GM12865 (cell line): ENCODE measurements at regions not wholly inside any gene's neighbourhood (a gene's known extent, or its start where the extent isn't known, plus 50 kb on each side); places are given as distances from the start of the nearest gene placed in this dataset.
"Not testable (repeated sequence)": the region's sequence is repeated elsewhere in the genome, so short reads cannot be mapped to it uniquely, and the experiment has no call there.

ENCODE experiments used
- DNase-seq: peaks from one replicate; pipeline ENCODE4 v3.0.0; 2010; ENCODE audit warnings: low read depth
- H3K4me3 ChIP-seq: 2 replicates; pipeline ENCODE4 v1.5.1; 2011; ENCODE audit warnings: mild to moderate bottlenecking, low read depth, low read length, control low read depth
- CTCF ChIP-seq: IDR thresholded peaks from 2 replicates; pipeline ENCODE4 v1.5.1; 2011; ENCODE audit warnings: low read length, control low read depth, low read depth, inconsistent platforms; ENCODE audit not compliant: insufficient read depth; ENCODE audit errors: missing control alignments

- no peak overlapping the region for H3K4me3 ChIP-seq
- no peak for DNase-seq
- no peak for TF ChIP-seq CTCF
Observed at GRCh38 chr10:6788231-6788630, 208.2 kb upstream of the PRKCQ start.

- no peak for DNase-seq
- no peak for TF ChIP-seq CTCF
- no peak overlapping the region for H3K4me3 ChIP-seq
Observed at GRCh38 chr10:6787718-6788117, 207.6 kb upstream of the PRKCQ start.

GRCh38 chr10:6787091-6787490 lies 207.0 kb upstream of the PRKCQ start:
- TF ChIP-seq CTCF = no peak
- no peak for DNase-seq
- no peak overlapping the region for H3K4me3 ChIP-seq

GRCh38 chr10:6786579-6787031 lies 206.5 kb upstream of the PRKCQ start:
- TF ChIP-seq CTCF = no peak
- no peak for DNase-seq
- no peak overlapping the region for H3K4me3 ChIP-seq

- not testable (repeated sequence) for H3K4me3 ChIP-seq, DNase-seq
Observed at GRCh38 chr10:6784429-6784828, 204.4 kb upstream of the PRKCQ start.

GRCh38 chr10:6783471-6783870 lies 203.4 kb upstream of the PRKCQ start:
- no peak for DNase-seq
- no peak for TF ChIP-seq CTCF
- no peak overlapping the region for H3K4me3 ChIP-seq

- TF ChIP-seq CTCF = no peak
- no peak overlapping the region for H3K4me3 ChIP-seq
Observed at GRCh38 chr10:6782378-6782777, 202.3 kb upstream of the PRKCQ start.

More at GRCh38 chr10:6782378-6782777, 202.3 kb upstream of the PRKCQ start:
- no peak for DNase-seq
